A549 (cell line): ENCODE measurements at regions not wholly inside any gene's neighbourhood (a gene's known extent, or its start where the extent isn't known, plus 50 kb on each side); places are given as distances from the start of the nearest gene placed in this dataset.

Source experiments
- ATAC-seq, 2 experiments: fragments of 200-7000 bp in 1 of 2; fragments of >200 bp in 1 of 2; cut with Nextera tagmentation in 1 of 2; cut with Tn5 transposase in 1 of 2; 3 replicates each; pipeline versions ENCODE4 v1.8.0 to v1.9.1; 2018 to 2020; ENCODE audit warnings: mild to moderate bottlenecking in 1 of 2, moderate library complexity in 1 of 2
- CTCF ChIA-PET: fragments of 300-600 bp; sonication (Branson Sonifier 250); formaldehyde crosslinking; extraction: SDS; loops from one replicate; lab custom pipeline; 2021; ENCODE audit warnings: antibody characterized with exemption, inconsistent platforms; lab: Yijun Ruan, JAX
- POLR2A ChIA-PET: fragments of 350-600 bp; formaldehyde crosslinking; extraction: SDS; loops from one replicate; lab custom pipeline; 2021; ENCODE audit warnings: antibody characterized with exemption, inconsistent platforms; lab: Yijun Ruan, JAX
- DNase-seq, 2 experiments: peaks; one replicate each; pipeline versions ENCODE4 v3.0.0 to v3.0.0-alpha.2; 2011 to 2016; ENCODE audit warnings: low read depth in 1 of 2, low spot score in 1 of 2
- FAIRE-seq: peaks from 2 replicates; lab custom pipeline; 2011; peaks lifted over from hg19 to GRCh38; lab: Jason Lieb, UNC
- H3K27ac ChIP-seq, 2 experiments: fragments of >200 bp; sonication (Bioruptor Twin); formaldehyde crosslinking; 3 replicates each; pipeline ENCODE4 v1.5.1; 2016 to 2017
- H3K4me1 ChIP-seq: fragments of >200 bp; sonication (Bioruptor Twin); formaldehyde crosslinking; 3 replicates; pipeline ENCODE4 v1.6.1; 2016
- H3K4me2 ChIP-seq: fragments of >200 bp; sonication (Bioruptor Twin); formaldehyde crosslinking; 3 replicates; pipeline ENCODE4 v1.6.1; 2016
- H3K4me3 ChIP-seq: fragments of >200 bp; sonication (Bioruptor Twin); formaldehyde crosslinking; 3 replicates; pipeline ENCODE4 v1.5.1; 2016
- H3K9me3 ChIP-seq: fragments of >200 bp; sonication (Bioruptor Twin); formaldehyde crosslinking; 3 replicates; pipeline ENCODE4 v1.6.1; 2016
- ATOH8 ChIP-seq: fragments of 250-450 bp; sonication (Bioruptor Pico); IDR thresholded peaks from 2 replicates; pipeline ENCODE4 v1.5.0; 2020; ENCODE audit warnings: low read depth, mild to moderate bottlenecking, moderate library complexity
- BCL3 ChIP-seq: fragments of >200 bp; sonication (Bioruptor Twin); formaldehyde crosslinking; IDR thresholded peaks from 3 replicates; pipeline ENCODE4 v1.6.1; 2016
- CBX2 ChIP-seq: fragments of 200-600 bp; sonication (generic); IDR thresholded peaks from 2 replicates; pipeline ENCODE4 v1.6.1; 2016; ENCODE audit warnings: low read depth, mild to moderate bottlenecking, borderline replicate concordance
- E2F6 ChIP-seq: IDR thresholded peaks from 2 replicates; pipeline ENCODE4 v1.6.1; 2012; ENCODE audit warnings: low read depth, borderline replicate concordance
- EHMT2 ChIP-seq: fragments of 200-600 bp; sonication (generic); IDR thresholded peaks from 2 replicates; pipeline ENCODE4 v1.6.1; 2016; ENCODE audit warnings: antibody characterized with exemption, low read depth, mild to moderate bottlenecking, moderate library complexity
- EP300 ChIP-seq, 2 experiments: fragments of >200 bp; sonication (Bioruptor Twin); formaldehyde crosslinking; IDR thresholded peaks; 2 replicates in 1 of 2; 3 replicates in 1 of 2; pipeline ENCODE4 v1.6.1; 2016 to 2017
- ESRRA ChIP-seq: fragments of 150-350 bp; IDR thresholded peaks from 2 replicates; pipeline ENCODE4 v1.6.1; 2014; ENCODE audit warnings: mild to moderate bottlenecking, low read length, borderline replicate concordance
- FOXS1 ChIP-seq: fragments of 250-450 bp; sonication (Bioruptor Pico); IDR thresholded peaks from 2 replicates; pipeline ENCODE4 v1.5.0; 2020; ENCODE audit warnings: mild to moderate bottlenecking, moderate library complexity
- HES2 ChIP-seq: fragments of >200 bp; sonication (Bioruptor Twin); formaldehyde crosslinking; IDR thresholded peaks from 2 replicates; pipeline ENCODE4 v1.6.1; 2016
- JUNB ChIP-seq: fragments of >200 bp; sonication (Bioruptor Twin); formaldehyde crosslinking; IDR thresholded peaks from 2 replicates; pipeline ENCODE4 v1.6.1; 2016
- KDM5A ChIP-seq: fragments of 200-600 bp; sonication (generic); IDR thresholded peaks from 2 replicates; pipeline ENCODE4 v1.6.1; 2016; ENCODE audit warnings: antibody characterized with exemption, mild to moderate bottlenecking
- NFE2L2 ChIP-seq: fragments of 150-350 bp; conservative IDR thresholded peaks from 2 replicates; pipeline ENCODE4 v1.6.1; 2014; ENCODE audit warnings: low read length
- RAD21 ChIP-seq, 2 experiments: fragments of >200 bp in 1 of 2; sonication (Bioruptor Twin) in 1 of 2; formaldehyde crosslinking in 1 of 2; IDR thresholded peaks in 1 of 2; conservative IDR thresholded peaks in 1 of 2; 2 replicates in 1 of 2; 3 replicates in 1 of 2; pipeline ENCODE4 v1.6.1; 2012 to 2018; ENCODE audit warnings: inconsistent platforms in 1 of 2
- RNF2 ChIP-seq: fragments of 200-600 bp; sonication (generic); IDR thresholded peaks from 2 replicates; pipeline ENCODE4 v1.6.1; 2016; ENCODE audit warnings: low read depth, mild to moderate bottlenecking, antibody characterized with exemption, moderate library complexity, borderline replicate concordance
- SMC3 ChIP-seq: fragments of >200 bp; sonication (Bioruptor Twin); formaldehyde crosslinking; IDR thresholded peaks from 3 replicates; pipeline ENCODE4 v1.6.1; 2018; ENCODE audit warnings: inconsistent platforms
- TFCP2L1 ChIP-seq: fragments of 250-450 bp; sonication (Bioruptor Pico); IDR thresholded peaks from 2 replicates; pipeline ENCODE4 v1.5.0; 2021; ENCODE audit warnings: mild to moderate bottlenecking
- TP53 ChIP-seq: fragments of 250-450 bp; sonication (Bioruptor Pico); IDR thresholded peaks from 2 replicates; pipeline ENCODE4 v1.5.0; 2021; ENCODE audit warnings: mild to moderate bottlenecking, moderate library complexity
- WGBS: methylation state at CpG from one replicate; pipeline ENCODE4 v1.1.6; 2017; ENCODE audit errors: missing lambda C conversion rate; 5-methylcytosine and 5-hydroxymethylcytosine counted together
- TF ChIP-seq, protein P1 (sequence below): fragments of >200 bp; sonication (Bioruptor Twin); formaldehyde crosslinking; IDR thresholded peaks from 3 replicates; pipeline ENCODE4 v1.5.1; 2016
- TF ChIP-seq, protein P2 (sequence below): fragments of 150-350 bp; IDR thresholded peaks from 2 replicates; pipeline ENCODE4 v1.6.1; 2014; ENCODE audit warnings: low read depth, mild to moderate bottlenecking, low read length

DNA sequence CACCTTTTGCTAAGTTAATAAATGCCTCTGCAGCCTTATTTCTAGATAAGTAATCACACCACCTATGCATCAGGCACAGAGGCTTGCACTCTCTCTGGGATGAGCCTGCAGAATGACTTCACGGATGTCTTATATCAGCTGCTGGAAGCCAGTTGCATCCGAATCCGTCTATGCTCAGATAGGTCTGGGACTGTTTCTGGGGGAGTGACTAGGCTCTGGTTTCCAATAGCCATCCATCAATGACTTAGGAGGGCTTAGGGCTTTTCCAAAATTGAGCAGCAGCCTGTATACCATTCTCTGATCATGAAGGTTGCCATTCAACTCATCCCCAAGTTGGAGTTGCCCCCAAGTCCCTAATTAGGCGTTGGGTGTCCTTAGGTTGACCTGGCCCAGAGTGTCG lies 113.3 kb upstream of the ERCC4 start:
- POLR2A ChIA-PET: no interaction called here
- Histone ChIP-seq H3K4me2 (no peak overlapping the region), H3K4me1 (no peaks in the 10 kb centered on the region), H3K27ac (no peak overlapping the region), H3K4me3 (no peak overlapping the region), H3K9me3 (no peaks in the 10 kb centered on the region)
- TF ChIP-seq HES2 (no peak), ESRRA (no peak), ATOH8 (no peak), CBX2 (no peak), TFCP2L1 (no peak), E2F6 (no peak), JUNB (no peak), KDM5A (no peak), EP300 (IDR thresholded peaks at IDR 0.05) (no peak), RAD21 (conservative IDR thresholded peaks at IDR 0.05 in 1 of 2, IDR thresholded peaks at IDR 0.05 in 1 of 2) (no peak), NFE2L2 (no peak)
- TF ChIP-seq, protein P1, sequence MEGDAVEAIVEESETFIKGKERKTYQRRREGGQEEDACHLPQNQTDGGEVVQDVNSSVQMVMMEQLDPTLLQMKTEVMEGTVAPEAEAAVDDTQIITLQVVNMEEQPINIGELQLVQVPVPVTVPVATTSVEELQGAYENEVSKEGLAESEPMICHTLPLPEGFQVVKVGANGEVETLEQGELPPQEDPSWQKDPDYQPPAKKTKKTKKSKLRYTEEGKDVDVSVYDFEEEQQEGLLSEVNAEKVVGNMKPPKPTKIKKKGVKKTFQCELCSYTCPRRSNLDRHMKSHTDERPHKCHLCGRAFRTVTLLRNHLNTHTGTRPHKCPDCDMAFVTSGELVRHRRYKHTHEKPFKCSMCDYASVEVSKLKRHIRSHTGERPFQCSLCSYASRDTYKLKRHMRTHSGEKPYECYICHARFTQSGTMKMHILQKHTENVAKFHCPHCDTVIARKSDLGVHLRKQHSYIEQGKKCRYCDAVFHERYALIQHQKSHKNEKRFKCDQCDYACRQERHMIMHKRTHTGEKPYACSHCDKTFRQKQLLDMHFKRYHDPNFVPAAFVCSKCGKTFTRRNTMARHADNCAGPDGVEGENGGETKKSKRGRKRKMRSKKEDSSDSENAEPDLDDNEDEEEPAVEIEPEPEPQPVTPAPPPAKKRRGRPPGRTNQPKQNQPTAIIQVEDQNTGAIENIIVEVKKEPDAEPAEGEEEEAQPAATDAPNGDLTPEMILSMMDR: no peak
- 0% methylated on average over 5 of the region's 5 CpGs for WGBS
- no peak for DNase-seq
- CTCF ChIA-PET: no interaction called here
- no peak for ATAC-seq
- no peak for FAIRE-seq

- Histone ChIP-seq H3K27ac (no peak overlapping the region), H3K4me3 (no peak overlapping the region), H3K4me2 (no peak overlapping the region), H3K4me1 (no peaks in the 10 kb centered on the region), H3K9me3 (no peaks in the 10 kb centered on the region)
- ChIA-PET POLR2A (no interaction called here), CTCF (no interaction called here)
- ATAC-seq (no peak), DNase-seq (no peak), FAIRE-seq (no peak)
- 53% methylated on average over 8 of the region's 8 CpGs for WGBS
- TF ChIP-seq RNF2 (no peak), EHMT2 (no peak), SMC3 (no peak), HES2 (no peak), TP53 (no peak), FOXS1 (CRISPR knock-in tag) (no peak), BCL3 (no peak)
- TF ChIP-seq, protein P2, sequence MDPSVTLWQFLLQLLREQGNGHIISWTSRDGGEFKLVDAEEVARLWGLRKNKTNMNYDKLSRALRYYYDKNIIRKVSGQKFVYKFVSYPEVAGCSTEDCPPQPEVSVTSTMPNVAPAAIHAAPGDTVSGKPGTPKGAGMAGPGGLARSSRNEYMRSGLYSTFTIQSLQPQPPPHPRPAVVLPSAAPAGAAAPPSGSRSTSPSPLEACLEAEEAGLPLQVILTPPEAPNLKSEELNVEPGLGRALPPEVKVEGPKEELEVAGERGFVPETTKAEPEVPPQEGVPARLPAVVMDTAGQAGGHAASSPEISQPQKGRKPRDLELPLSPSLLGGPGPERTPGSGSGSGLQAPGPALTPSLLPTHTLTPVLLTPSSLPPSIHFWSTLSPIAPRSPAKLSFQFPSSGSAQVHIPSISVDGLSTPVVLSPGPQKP: no peak
- TF ChIP-seq, all 56 proteins: peak for 0
Observed at GRCh38 chr16:13808102-13808501, 111.9 kb upstream of the ERCC4 start.
